Neural cell (in vitro differentiated cells): ENCODE measurements at regions not wholly inside any gene's neighbourhood (a gene's known extent, or its start where the extent isn't known, plus 50 kb on each side); places are given as distances from the start of the nearest gene placed in this dataset.

Source experiments
- CTCF ChIP-seq: fragments of 450-650 bp; IDR thresholded peaks from 2 replicates; pipeline ENCODE4 v1.5.1; 2014; ENCODE audit warnings: antibody characterized with exemption, mild to moderate bottlenecking, moderate library complexity; ENCODE audit not compliant: poor library complexity, severe bottlenecking
- EP300 ChIP-seq: fragments of 450-650 bp; conservative IDR thresholded peaks from 2 replicates; pipeline ENCODE4 v1.6.1; 2014; ENCODE audit warnings: antibody characterized with exemption, mild to moderate bottlenecking, moderate library complexity; ENCODE audit not compliant: poor library complexity, severe bottlenecking
- EZH2 ChIP-seq: fragments of 200-600, 300-800 bp; shearing (Covaris generic), sonication (generic); IDR thresholded peaks from 2 replicates; pipeline ENCODE4 v1.6.1; 2014; ENCODE audit warnings: antibody characterized with exemption, low read length, borderline replicate concordance, mild to moderate bottlenecking; ENCODE audit not compliant: insufficient read depth, poor library complexity, severe bottlenecking
- MXI1 ChIP-seq: fragments of 450-650 bp; conservative IDR thresholded peaks from 2 replicates; pipeline ENCODE4 v1.6.1; 2014; ENCODE audit warnings: antibody characterized with exemption, mild to moderate bottlenecking; ENCODE audit not compliant: poor library complexity, severe bottlenecking
- POLR2AphosphoS5 ChIP-seq: IDR thresholded peaks from 2 replicates; pipeline ENCODE4 v1.6.1; 2012
- REST ChIP-seq: IDR thresholded peaks from 2 replicates; pipeline ENCODE4 v1.6.1; 2012; ENCODE audit warnings: borderline replicate concordance
- TAF1 ChIP-seq: IDR thresholded peaks from 2 replicates; pipeline ENCODE4 v1.6.1; 2012; ENCODE audit warnings: low read depth

- TF ChIP-seq EZH2, result no peak
- no peak for TF ChIP-seq CTCF
- TF ChIP-seq POLR2AphosphoS5, result no peak
- no peak for TF ChIP-seq TAF1
- no peak for TF ChIP-seq MXI1
- TF ChIP-seq EP300, result no peak
- TF ChIP-seq REST, result no peak
These were observed 111.0 kb downstream of the TRIB2 start for GRCh38 chr2:12827721-12828120.
